HL-60 (cell line): ENCODE measurements at regions not wholly inside any gene's neighbourhood (a gene's known extent, or its start where the extent isn't known, plus 50 kb on each side); places are given as distances from the start of the nearest gene placed in this dataset.

ENCODE experiments used
- DNase-seq, 2 experiments: peaks; one replicate each; pipeline ENCODE4 v3.0.0-alpha.2; 2010 to 2020; ENCODE audit warnings: low read depth in 1 of 2, low spot score in 1 of 2
- H3K27ac ChIP-seq: fragments of 250-450 bp; sonication (Bioruptor Pico); replicated peaks from 2 replicates; pipeline ENCODE4 v1.5.1; 2020; ENCODE audit warnings: mild to moderate bottlenecking, moderate library complexity
- H3K27me3 ChIP-seq: fragments of 250-450 bp; sonication (Bioruptor Pico); 2 replicates; pipeline ENCODE4 v1.5.1; 2021; ENCODE audit warnings: mild to moderate bottlenecking, moderate library complexity; ENCODE audit not compliant: insufficient read depth, poor library complexity, severe bottlenecking
- H3K4me3 ChIP-seq: replicated peaks from 2 replicates; pipeline ENCODE4 v1.5.1; 2011; ENCODE audit warnings: mild to moderate bottlenecking, control low read depth, low read length; ENCODE audit not compliant: insufficient read depth
- GABPA ChIP-seq: IDR thresholded peaks from 2 replicates; pipeline ENCODE4 v1.6.1; 2012; ENCODE audit warnings: low read depth
- POLR2AphosphoS5 ChIP-seq: IDR thresholded peaks from 2 replicates; pipeline ENCODE4 v1.6.1; 2012; ENCODE audit warnings: low read depth
- REST ChIP-seq: IDR thresholded peaks from 2 replicates; pipeline ENCODE4 v1.6.1; 2012; ENCODE audit warnings: low read depth; ENCODE audit not compliant: insufficient replicate concordance
- SPI1 ChIP-seq: IDR thresholded peaks from 2 replicates; pipeline ENCODE4 v1.6.1; 2012; ENCODE audit warnings: low read depth, mild to moderate bottlenecking, borderline replicate concordance
- TF ChIP-seq, protein P1 (sequence below): IDR thresholded peaks from one replicate; pipeline ENCODE4 v1.5.1; 2011; ENCODE audit warnings: low read length, control low read depth, inconsistent platforms; ENCODE audit not compliant: insufficient read depth

GRCh38 chr5:148951612-148952011 is 111.2 kb downstream of the SH3TC2 start:
- DNase-seq, result no peak
- H3K4me3 ChIP-seq, result no peak overlapping the region
- no peak overlapping the region for H3K27ac ChIP-seq
- H3K27me3 ChIP-seq, result no peaks in the 10 kb centered on the region
- no peak for TF ChIP-seq SPI1
- TF ChIP-seq, protein P1, sequence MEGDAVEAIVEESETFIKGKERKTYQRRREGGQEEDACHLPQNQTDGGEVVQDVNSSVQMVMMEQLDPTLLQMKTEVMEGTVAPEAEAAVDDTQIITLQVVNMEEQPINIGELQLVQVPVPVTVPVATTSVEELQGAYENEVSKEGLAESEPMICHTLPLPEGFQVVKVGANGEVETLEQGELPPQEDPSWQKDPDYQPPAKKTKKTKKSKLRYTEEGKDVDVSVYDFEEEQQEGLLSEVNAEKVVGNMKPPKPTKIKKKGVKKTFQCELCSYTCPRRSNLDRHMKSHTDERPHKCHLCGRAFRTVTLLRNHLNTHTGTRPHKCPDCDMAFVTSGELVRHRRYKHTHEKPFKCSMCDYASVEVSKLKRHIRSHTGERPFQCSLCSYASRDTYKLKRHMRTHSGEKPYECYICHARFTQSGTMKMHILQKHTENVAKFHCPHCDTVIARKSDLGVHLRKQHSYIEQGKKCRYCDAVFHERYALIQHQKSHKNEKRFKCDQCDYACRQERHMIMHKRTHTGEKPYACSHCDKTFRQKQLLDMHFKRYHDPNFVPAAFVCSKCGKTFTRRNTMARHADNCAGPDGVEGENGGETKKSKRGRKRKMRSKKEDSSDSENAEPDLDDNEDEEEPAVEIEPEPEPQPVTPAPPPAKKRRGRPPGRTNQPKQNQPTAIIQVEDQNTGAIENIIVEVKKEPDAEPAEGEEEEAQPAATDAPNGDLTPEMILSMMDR, result no peak
- no peak for TF ChIP-seq POLR2AphosphoS5
- TF ChIP-seq GABPA, result no peak
- TF ChIP-seq REST, result no peak

DNA sequence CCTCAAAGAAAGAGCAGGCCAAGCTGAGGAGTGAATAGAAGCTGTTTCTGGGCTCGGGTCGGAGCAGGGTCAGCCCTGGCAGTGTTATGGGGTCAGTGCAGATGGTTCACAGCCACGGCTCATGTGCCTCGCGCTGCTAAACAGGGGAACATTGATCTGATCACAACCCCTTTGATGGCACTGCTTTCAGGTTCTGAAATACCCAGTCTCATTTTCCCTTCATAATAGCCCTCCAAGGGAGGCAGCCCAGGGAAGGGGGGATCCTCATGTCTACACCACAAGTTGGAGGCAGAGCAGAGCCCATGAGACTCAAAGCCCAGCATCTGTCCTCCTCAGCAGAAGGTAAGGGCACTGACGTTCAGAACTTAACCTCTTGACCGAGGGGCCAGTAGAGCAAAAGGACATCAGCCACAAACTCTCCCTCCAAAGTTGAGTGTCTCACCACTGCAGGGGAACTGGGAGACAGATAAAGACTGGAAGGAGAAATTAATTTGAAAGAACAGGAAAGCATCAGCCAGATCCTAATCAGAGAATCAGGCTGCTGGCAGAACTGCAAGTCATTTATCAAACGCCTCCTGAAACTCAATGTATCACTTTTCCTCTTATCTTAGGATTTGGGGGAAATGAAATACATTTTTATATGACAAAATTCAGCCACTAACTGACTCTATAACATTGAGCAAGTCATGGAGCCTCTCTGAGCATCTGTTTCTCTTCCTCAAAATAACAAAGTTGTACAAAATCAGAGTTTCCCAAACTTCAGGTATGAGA is 110.6 kb downstream of the SH3TC2 start:
- Histone ChIP-seq H3K27me3 (no peaks in the 10 kb centered on the region), H3K4me3 (no peak overlapping the region), H3K27ac (no peak overlapping the region)
- TF ChIP-seq POLR2AphosphoS5, result no peak
- TF ChIP-seq GABPA, result no peak
- TF ChIP-seq REST, result no peak
- TF ChIP-seq, protein P1, result no peak
- TF ChIP-seq SPI1, result no peak
- DNase-seq, result no peak

GRCh38 chr5:148953711-148954110 is 109.2 kb downstream of the SH3TC2 start:
- no peak for DNase-seq
- H3K4me3 ChIP-seq, result no peak overlapping the region
- TF ChIP-seq REST, result no peak
- TF ChIP-seq, protein P1, result no peak
- no peak for TF ChIP-seq POLR2AphosphoS5
- no peak for TF ChIP-seq GABPA
- no peak overlapping the region for H3K27ac ChIP-seq
- H3K27me3 ChIP-seq, result no peaks in the 10 kb centered on the region
